Skin epidermis (tissue), 12 donors: ENCODE measurements at regions not wholly inside any gene's neighbourhood (a gene's known extent, or its start where the extent isn't known, plus 50 kb on each side); places are given as distances from the start of the nearest gene placed in this dataset.

Source experiments
- H3K27ac ChIP-seq, 21 experiments: fragments of 200-600 bp; sonication (generic) in 11 of 21; one replicate each; pipeline ENCODE4 v1.5.0; 2020; ENCODE audit warnings: mild to moderate bottlenecking in 3 of 21, inconsistent platforms in 2 of 21, moderate library complexity in 2 of 21
- H3K4me3 ChIP-seq, 7 experiments: fragments of 200-600 bp; sonication (generic) in 2 of 7; one replicate each; pipeline ENCODE4 v1.5.0; 2020; ENCODE audit warnings: inconsistent platforms in 2 of 7, mild to moderate bottlenecking in 2 of 7, moderate library complexity in 1 of 7

DNA sequence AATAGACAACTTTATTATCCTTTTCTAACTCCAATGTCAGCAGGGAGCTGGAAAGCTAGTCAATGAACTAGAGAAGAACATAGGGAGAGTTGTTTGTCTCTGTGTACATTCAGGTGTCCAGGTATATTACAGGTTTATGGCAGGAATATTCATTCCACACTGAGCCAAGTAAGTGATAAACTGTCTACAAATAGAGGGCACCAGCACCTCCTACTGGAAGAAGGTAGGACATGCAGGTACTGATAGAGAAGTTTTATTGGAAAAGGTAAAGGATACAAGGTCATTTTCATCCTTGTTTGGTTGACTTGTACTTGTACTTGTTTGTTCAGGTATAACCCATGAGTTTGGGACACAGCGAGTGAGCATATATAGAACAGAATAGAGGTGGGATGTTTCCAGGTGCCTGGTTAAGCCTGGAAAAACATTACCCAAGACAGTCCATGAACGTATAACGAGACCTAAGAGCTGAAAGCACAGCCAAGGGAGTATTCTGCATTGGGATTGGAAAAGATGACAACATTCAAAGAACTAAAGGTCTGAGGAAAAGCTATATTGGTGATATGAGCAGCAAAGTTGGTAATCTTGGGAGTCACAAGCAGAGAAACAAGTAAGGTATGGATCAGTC is 61.4 kb upstream of the PPP1R3C start:
- Histone ChIP-seq H3K4me3 (no peak overlapping the region), H3K27ac (no peak overlapping the region)

DNA sequence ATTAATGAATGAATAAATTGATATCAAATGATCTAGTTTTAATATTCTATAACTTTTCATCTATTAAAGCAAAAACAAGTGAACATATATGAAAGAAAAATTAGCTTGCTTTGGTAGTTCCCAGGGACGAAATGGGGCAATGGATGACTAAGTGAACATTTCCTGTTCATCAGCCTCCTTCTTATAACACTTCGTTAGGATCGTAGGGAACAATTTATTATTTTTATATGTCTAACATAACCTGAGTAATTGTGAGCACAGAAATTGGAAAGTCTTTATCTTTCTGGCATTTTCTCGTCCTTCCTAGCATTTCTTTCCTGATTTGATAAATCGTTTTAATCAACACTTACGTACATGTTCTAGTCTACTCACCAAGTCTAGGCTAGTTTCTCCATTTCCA is 59.1 kb upstream of the PPP1R3C start:
- Histone ChIP-seq H3K27ac (peak overlapping the region in 1 of 21 experiments; percentile 64), H3K4me3 (no peak overlapping the region)

DNA sequence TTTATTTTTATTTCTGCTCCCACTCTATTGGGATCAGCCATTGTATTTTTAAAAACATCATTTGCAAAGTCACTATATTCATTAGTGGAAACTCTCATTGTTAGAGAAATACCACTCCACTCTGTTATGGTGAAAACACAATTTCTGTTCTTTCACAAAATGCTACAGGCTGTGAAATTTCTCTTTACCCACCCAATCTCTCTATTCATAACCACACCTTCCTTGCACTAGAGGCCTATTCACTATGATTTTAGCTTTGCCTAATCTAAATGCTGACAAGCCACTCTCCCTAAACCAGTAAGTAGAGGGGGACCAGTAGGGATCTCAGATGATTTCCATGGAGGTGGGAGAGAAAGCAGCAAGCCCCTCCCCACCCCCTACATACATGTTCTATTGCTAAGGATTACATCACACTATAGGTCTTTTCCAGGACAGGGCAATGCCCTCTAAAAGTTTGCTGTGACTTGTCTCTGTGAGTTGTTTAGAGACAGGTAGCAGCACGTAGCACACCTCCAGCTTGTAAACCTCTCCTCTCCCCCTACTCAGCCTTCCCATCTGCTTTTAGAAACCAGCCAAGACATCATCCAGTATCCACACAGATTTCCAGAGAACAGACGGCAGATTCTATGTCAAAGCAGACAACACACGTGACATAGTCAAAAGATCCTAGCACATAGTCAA is 58.3 kb upstream of the PPP1R3C start:
- H3K27ac ChIP-seq: peak overlapping the region in 3 of 21 experiments; percentile 19 to 64 (median 64)
- no peak overlapping the region for H3K4me3 ChIP-seq

DNA sequence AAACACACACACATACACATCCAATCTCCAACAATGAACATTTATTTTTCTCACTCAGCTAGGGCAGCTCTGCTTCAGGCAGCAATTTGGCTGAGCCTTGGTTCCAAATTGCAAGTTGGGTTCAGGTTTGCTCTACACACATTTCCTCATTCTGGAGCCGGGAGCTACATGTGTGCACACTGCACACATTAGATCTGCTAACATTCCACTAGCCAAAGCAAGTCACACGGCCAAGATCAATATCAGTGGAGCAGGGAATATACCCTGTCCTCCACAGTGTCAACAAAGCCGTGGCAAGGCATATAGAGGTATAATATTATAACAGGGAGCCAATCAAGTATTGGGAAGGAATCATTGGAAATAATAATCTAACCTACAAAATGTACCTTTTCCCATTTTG is 57.5 kb upstream of the PPP1R3C start:
- H3K27ac ChIP-seq: peak overlapping the region in 1 of 21 experiments; percentile 51
- H3K4me3 ChIP-seq: no peak overlapping the region

DNA sequence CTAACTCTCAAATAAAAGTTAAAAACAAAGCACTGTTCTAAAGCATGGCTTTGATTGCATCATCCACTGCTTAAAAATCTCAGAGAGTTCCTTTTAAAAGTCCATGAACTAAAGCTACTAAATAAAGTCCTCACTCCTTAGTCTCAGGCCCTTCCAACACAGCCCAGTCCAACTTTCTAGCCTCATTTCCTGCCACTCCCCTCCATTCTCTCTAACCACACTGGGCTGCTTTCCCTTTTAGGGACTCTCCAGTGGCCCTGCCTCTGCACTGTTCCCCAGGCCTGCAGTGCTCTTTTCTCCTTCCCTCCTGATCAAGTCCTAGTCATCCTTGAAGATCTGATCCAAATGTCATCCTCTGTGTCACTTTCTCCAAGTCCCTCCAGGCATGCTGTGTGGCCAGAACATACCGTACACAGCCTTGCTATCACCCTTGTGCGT is 56.9 kb upstream of the PPP1R3C start:
- Histone ChIP-seq H3K4me3 (no peak overlapping the region), H3K27ac (peak overlapping the region in 5 of 21 experiments; percentile 23 to 51 (median 41))

DNA sequence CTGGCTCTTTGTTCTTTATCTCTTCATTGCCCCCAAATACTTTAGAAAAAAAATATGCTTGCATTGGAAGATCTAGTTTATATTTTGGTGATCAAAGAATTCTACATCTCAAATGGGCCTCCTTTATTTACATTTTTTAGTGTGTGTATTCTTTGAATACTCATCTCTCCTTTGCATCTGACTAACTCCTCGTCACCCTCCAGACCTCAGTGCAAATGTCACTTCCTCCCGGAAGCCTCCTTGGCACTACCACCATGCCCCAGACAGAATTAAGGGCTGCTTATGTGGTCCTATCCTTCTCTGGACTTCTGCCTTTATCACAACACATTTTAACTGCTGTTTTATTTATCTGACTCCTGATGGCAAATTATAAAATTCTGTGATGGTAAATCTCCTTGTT is 52.0 kb upstream of the PPP1R3C start:
- Histone ChIP-seq H3K4me3 (no peak overlapping the region), H3K27ac (no peak overlapping the region)

DNA sequence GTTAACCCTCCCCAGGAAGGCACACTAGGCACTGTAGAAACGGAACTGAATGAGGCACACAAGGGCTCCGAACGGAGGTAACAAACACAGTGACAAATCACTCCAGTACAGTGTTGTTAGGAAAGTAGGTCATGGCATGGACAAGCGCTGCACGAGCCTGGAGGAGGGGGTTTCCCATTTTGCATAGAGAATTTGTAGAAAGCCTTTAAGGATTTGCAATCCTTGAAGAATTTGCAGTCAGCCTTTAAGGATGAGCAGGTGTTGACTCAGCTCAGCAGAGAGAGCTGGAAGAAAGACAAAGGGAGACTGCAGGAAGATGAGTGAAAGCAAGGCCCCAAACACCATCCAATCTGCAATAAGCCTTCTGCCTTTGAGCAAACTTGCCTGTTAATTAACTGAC is 51.1 kb upstream of the PPP1R3C start:
- Histone ChIP-seq H3K27ac (no peak overlapping the region), H3K4me3 (no peak overlapping the region)

DNA sequence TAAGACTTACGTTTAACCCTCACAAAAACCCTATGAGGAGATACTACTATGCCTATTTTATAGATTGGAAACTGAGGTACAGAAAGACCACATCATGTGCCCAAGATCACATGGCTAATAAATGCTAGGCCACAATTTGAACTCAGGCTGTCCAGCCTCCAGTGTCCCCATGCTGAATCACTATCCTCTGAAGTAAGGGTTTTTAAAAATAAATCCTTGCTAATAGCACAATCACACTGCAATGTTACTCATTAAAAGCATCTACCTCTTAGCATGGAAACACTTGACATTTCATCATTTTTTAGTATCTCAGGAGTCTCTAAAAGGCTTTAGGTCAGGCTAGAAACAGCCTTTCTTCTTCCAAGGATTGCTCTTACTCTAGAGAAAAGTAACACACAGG is 50.0 kb upstream of the PPP1R3C start:
- no peak overlapping the region for H3K4me3 ChIP-seq
- H3K27ac ChIP-seq: no peak overlapping the region
